Limb (tissue), 2 donors: ENCODE measurements at regions not wholly inside any gene's neighbourhood (a gene's known extent, or its start where the extent isn't known, plus 50 kb on each side); places are given as distances from the start of the nearest gene placed in this dataset.

Source experiments
- DNase-seq, 2 donors: peaks; one replicate each; pipeline ENCODE4 v3.0.0-alpha.2; 2016; ENCODE audit errors: extremely low spot score in 2 of 2

DNA sequence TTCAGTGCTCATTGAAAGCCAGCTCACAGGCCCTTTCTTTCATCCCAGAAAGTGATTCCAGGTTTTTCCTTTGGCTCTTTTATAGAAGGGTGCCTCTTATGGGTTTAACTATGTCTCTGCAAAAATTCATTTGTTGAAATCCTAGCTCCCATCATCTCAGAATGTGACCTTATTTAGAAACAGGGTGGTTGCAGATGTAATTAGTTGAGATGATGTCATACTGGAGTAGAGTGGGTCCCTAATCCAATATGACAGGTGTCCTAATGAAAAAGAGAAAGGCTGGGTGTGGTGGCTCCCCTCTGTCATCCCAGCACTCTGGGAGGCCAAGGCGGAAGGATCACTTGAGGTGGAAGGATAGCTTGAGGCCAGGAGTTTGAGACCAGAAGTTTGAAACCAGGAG lies 64.2 kb upstream of the FAM20A start:
- no peak for DNase-seq

DNA sequence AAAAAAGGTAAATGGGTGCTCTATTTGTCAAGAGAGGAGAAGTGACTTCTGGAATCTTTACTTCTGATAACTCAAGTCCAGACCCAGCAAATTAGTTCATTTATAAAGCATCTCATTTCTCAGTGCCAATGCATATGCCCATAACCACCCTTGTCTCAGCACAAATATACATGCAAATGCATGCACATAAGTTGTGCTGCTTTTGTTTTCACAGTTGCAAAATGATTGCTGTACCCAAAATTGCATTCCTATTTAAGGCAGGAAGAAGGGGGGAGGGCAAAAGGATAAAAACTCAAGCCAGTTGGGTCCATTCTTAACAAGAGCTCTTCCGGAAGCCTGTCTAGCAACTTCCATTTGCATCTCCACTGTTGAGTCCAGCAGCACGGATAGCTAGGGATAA lies 61.3 kb upstream of the FAM20A start:
- DNase-seq: no peak

DNA sequence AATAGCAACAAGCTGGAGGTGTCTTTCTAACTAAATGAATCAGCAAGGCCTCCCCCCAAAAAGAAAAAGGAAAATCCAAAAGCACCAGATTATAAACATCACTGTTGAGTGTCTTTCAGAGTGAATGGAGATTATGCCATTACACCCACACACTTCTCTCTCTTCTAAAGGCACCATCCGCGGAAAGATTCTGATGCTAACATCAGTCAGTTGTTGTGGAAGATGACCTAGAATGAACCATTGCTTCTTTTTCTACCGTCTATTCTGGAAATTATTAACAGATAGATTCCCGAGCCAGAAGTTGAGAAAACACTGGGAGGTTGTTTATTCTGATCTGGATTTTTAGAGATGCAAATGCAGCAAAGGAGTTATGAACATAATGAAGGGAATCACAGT lies 60.9 kb upstream of the FAM20A start:
- DNase-seq: no peak

DNA sequence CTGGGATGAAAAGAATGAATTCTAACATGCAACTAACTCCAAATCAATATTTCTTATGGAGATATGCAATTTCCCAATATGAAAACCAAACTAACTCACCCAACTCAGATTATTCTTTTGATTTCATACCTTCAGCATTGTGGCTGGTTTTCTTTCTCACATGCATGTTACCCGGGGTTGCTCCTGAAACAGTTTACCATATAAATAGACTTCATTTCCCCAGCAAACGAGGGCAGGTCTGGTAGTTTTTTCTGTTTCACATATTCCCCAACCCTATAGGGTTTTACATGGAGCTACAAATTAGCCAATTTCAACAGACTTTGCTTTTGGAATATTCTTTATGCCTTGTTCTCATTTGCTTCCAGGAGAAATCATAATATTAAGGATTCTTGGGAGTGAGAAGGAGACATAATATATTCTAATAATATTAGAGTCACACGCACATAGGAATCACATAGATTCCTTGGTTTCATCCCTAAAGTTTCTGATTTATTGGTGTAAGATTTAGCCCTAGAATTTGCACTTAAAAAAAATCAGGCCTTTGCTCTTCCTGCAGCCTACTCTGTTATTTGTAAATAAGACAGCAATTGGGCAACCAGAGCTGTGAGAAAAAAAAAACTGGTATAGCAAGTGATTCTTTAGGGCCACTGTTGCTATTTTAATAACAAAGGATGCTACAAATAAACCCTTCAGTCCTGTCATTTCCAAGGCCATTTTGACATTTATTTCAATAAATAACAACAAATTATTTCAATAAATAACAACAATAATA lies 60.3 kb upstream of the FAM20A start:
- DNase-seq: no peak

DNA sequence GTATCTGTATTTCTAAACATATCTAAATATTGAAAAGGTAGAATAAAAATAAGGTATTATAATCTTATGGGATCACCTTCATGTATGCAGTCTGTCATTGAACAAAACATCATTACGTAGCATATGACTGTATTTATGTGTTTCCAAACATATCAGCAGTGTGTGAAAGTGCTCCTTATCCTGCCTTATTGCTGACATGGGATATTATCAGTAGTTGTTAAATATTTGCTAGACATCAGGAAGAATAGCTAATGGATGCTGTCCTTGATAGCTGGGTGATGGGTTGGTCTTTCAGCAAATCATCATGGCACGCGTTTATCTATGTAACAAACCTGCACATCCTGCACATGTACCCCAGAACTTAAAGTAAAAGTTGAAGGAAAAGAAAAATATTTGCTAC lies 59.1 kb upstream of the FAM20A start:
- DNase-seq: no peak

DNA sequence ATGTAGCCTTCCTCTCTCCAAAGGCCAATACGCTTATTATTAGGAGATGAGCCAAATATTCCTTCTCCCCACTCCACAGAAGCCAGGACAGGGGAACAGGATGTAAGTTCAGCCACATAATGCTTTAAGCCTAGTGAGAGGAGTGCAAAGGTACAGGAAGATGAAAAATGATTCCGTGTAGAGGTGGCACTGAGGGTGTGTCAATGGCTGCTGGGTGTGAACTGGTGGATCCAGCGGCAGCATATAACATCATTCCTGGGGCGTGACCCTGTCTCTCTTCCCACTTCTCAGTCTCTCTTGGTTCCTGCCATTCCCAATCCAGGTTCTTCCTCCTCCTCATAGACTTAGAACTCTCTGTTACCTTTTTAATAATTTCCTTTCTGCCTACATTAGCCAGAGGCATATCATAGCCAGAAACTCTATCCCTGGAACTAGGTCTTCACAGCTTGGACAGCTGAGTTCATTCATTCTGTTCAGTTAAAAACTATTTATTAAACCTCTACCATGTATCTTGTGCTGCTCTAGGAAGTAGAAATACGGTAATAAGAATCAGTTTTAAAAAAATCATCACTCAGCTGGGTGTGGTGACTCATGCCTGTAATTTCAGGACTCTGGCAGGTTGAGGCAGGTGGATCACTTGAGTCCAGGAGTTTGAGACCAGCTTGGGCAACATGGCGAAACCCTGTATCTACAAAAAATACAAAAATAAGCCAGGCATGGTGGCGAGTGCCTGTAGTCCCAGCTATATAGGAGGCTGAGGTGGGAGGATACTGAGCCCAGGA lies 58.0 kb upstream of the FAM20A start:
- DNase-seq: no peak

DNA sequence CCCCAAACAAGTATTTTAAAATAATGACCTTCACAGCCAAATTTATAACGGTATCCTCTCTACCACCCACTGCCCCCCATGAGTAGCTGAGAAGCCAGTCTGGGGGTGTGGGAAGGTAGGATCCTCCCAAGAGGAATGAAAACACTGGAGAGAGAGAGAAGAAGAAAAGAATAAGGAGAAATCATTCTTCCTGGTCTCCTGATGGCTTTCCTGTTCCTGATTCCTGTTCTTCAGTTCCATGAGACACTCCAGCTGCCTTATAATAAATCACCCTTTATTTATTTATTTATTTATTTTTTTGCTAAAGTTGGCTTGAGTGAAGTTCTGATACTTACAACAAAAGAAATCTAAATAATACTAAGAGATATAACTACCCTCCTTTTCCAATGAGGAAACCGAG lies 56.4 kb upstream of the FAM20A start:
- no peak for DNase-seq

DNA sequence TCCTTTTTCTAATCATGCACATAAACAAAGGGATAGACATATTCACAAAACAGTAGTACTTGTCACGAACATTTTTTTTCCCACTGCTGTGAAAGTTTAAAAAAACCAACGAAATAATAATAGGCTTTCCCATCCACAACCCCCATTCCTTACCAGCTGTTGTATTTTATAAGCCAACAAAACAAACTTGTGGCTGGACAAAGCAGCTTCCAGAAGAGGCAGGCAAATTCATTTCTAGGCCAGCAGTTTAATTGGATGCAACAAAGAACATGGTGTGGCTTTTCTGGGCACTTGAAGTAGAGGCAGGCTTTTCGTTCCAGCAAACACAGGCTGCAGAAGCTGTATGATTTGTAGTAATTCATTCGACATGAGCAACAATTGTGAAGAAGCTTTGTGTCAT lies 56.0 kb upstream of the FAM20A start:
- DNase-seq: no peak

DNA sequence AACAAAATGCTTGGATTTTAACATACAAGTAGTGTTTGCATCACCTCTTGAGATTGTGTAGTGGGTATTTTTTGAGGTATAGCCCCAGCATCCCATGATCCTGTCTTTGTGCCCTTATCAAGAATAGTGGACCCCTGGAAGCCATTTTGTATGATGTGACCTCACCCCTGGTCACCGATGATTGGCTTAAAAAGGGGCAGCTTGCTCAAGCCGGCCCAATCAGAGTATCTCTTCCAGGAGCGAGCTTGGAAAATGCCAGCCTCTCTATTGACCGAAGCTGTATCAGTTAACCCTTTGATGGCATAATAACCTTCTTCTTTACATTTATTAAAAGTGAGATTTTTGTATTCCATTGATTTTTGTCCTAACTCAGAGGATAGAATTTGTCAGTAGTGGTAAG lies 55.5 kb upstream of the FAM20A start:
- no peak for DNase-seq
